GM19035 (cell line): ENCODE measurements at regions not wholly inside any gene's neighbourhood (a gene's known extent, or its start where the extent isn't known, plus 50 kb on each side); places are given as distances from the start of the nearest gene placed in this dataset.
"Not testable (repeated sequence)": the region's sequence is repeated elsewhere in the genome, so short reads cannot be mapped to it uniquely, and the experiment has no call there.

ENCODE experiments used
- ATAC-seq: cut with Tn5 transposase; IDR thresholded peaks from one replicate; pipeline ENCODE4 v1.9.1; 2021; ENCODE audit not compliant: unreplicated experiment

DNA sequence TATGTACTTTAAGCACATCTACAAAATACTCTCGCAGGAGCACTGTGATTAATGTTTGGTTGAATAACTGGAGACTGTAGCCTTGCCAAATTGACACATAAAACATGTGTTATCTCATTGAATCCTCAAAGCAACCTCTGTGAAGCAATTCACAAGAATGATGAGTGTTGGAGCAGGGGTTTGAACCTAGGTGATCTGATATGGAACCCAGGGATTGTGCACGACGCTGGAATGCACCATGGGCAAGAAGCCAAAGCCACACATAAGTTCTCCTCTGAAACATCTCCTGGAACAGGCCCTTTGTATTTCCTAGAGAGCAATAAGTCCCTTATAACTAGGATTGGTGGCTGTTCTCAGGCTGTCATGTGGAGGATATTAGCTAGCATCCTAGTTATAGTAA is 124.6 kb upstream of the IVNS1ABP start:
- no peak for ATAC-seq

DNA sequence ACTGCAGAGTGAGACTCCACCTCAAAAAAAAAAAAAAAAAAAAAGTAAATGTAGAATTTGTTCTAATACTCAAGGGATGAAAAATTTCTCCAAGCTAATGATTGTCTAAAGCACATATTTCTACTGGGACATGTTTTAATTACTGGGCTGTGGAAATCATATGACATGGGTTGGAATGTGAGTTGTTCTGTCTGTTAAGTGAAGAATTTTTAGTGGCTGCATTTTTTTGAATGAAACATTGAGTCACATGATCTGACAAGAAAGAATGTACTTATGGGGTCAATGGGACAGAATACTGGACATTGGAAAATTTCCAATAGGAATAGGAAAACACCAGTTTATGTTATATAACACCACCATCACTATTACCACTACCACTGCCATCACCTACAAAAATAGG is 123.8 kb upstream of the IVNS1ABP start:
- no peak for ATAC-seq

GRCh38 chr1:185439727-185440415 is 122.8 kb upstream of the IVNS1ABP start:
- ATAC-seq = peak; percentile 83

DNA sequence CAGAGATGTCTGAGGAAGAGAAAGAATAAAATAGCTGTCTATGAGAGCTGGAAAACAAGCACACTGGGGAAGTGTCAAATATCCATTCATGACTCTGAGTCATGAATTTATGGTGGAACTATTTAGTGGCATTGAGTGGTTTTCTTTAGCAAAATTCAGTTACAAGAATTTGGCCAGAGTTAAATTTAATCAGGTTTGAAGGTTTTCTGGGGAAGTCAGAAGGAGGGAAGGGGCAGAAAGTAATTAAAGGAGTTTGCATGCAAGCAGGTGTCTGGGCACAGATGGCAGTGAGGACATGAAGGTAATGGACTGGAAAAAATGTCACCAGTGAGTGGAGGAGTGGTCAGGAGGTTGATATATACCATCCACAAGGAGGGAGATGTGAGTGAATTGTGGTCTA is 121.9 kb upstream of the IVNS1ABP start:
- ATAC-seq = no peak

GRCh38 chr1:185435696-185436379 is 118.8 kb upstream of the IVNS1ABP start:
- no peak for ATAC-seq

GRCh38 chr1:185434721-185435120 is 117.7 kb upstream of the IVNS1ABP start:
- ATAC-seq = no peak

- no peak for ATAC-seq
Measured at GRCh38 chr1:185433667-185434066, 116.6 kb upstream of the IVNS1ABP start.

DNA sequence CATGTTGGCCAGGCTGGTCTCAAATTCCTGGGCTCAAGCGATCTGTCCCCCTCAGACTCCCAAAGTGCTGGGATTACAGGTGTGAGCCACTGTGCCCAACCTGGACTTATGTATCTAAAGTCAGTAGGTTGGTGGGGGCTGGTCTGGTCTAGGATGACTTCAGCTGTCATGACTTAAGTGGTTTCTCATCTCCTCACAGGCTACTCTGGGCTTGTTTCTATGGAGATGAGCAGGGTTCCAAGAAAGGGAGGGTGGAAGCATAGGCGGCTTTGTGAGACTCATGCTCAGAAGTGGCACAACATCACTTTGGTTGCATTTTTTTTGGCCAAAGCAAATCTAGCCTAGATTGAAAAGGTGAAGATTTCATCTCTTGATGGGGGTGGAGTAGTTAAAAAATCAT is 115.9 kb upstream of the IVNS1ABP start:
- no peak for ATAC-seq

DNA sequence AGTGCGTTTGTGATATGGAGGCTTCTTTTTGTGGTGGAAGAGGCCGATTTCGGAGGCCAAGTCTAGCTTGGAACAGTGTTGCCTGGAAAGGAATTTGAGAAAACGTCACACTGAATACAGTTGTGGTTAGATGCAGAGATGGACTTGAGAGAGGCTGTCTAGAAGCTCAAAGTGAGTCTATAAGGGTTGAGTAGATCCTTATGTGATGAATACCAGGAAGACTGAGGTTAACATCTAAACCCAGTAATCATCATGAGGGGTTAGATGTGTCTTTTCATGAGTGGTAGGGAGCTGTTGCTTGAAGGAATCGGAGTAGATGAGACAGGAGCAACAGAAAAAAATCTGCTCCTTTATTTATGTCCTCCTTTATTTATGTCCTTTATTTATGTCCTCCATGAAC is 114.6 kb upstream of the IVNS1ABP start:
- ATAC-seq = no peak

DNA sequence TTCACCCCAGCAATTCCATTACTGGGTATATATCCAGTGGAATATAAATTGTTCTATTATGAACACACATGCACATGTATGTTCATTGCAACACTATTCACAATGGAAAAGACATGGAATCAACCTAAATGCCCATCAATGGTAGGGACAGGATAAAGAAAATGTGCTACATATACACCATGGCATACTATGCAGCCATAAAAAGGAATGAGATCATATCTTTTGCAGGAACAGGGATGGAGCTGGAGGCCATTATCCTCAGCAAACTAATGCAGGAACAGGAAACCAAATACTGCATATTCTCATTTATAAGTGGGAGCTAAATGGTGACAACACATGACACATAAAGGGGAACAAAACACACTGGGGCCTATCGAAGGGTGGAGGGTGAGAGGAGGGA is 112.6 kb upstream of the IVNS1ABP start:
- ATAC-seq = not testable (repeated sequence)

GRCh38 chr1:185427776-185428175 is 110.7 kb upstream of the IVNS1ABP start:
- ATAC-seq = no peak

DNA sequence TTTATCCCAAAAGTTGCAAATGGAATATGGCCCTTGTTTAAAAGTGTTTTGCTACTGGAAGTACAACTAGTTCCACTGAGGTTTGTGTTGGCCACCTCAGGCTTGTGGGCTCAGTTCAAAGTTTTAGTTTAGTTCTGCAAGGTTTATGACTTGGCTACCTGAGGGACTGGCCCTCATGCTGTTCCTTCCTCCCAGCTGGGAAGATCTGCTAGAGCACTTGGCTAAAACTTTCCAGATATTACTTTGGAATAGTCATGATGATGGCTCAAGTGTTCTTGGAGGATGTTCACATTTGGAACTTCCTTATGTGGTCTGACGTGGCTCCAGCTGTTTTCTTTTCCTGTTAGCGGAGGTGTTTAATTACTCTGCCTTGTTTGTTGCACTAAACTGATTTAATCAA is 110.2 kb upstream of the IVNS1ABP start:
- no peak for ATAC-seq

- ATAC-seq = no peak
Measured at GRCh38 chr1:185426848-185427247, 109.8 kb upstream of the IVNS1ABP start.

GRCh38 chr1:185425163-185425562 is 108.1 kb upstream of the IVNS1ABP start:
- ATAC-seq = no peak

DNA sequence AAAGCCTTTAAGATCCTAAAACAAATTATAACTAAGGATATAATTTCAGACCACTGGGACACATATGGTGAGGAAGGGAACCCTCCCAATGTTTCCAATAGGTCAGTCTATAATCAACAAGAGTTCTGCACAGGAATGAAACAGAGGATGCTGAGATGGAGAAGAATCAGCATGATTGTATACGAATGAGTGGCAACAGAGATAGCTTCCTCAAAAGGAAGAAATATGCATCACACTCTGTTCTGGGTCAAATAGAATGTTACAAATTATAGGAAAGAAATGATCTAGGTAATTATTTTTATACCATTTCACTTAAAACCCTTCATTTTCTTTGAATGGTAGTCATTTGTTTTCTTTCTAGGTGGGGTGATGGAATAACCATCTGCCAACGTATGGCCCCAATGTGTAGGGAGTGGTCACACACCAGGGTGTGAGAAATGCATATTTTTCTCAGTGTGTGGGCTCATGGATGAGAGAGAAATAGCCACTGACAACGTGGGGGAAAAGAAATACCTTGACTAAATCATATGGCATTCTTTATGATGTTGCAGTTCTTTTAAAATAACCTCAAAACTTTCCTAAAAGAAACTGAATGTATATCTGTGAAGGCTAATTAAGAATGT is 104.6 kb upstream of the IVNS1ABP start:
- ATAC-seq = no peak

DNA sequence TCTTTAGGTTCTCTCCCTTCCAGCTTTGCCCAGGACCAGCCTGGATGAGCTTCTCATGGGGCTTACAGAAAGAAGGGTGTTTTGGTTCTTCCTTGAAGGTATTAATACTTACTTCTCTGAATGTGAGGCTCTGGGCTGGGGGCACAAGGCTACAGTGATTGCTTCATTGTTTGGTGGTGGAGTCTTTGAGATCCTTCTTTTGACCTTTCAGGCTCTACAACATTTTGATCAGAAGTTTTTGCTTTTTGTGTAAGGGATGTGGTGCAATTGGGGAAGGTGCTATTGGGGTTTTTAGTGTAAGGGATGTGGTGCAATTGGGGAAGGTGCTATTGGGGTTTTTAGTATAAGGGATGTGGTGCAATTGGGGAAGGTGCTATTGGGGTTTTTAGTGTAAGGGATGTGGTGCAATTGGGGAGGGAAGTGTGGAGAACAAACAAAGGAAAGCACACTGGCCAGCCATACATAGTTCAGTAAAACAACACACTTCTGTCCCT is 103.6 kb upstream of the IVNS1ABP start:
- no peak for ATAC-seq

DNA sequence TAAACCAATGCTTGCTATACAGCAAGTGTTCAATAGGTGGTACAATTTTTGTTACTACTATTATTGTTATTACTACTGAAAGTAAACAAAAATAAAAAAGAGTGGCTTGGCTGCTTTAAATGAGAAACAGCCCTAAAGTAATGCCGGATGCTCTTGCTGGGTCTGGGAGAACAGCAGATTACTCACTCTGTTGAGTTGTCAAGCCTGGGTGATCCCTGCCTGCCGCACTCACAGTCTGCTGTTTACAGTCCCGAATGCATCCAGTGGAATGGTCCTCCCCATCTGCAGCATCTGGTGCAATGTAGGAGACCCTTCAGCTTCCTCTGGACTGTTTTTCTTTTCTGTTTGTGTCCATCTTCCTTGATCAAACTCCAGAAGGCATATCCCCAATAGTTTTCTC is 102.7 kb upstream of the IVNS1ABP start:
- ATAC-seq = no peak

DNA sequence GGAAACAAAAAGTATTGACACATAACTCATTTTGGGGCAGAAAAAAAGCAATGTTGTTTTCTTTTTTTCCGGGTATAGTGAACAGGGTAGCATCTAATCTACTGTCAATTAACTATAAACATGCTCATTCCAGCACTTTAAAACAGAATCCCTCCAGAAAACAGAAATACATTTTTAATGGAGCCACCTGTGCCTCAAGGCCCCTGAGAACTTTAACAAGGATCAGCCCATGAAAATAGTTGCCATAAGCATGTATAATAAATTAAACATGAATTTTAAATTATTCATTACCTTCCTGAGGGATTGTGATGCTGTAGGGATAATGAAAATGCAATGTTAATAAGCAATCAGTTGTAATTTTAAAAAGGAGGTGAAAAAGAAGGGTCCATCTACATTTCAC is 101.4 kb upstream of the IVNS1ABP start:
- no peak for ATAC-seq

DNA sequence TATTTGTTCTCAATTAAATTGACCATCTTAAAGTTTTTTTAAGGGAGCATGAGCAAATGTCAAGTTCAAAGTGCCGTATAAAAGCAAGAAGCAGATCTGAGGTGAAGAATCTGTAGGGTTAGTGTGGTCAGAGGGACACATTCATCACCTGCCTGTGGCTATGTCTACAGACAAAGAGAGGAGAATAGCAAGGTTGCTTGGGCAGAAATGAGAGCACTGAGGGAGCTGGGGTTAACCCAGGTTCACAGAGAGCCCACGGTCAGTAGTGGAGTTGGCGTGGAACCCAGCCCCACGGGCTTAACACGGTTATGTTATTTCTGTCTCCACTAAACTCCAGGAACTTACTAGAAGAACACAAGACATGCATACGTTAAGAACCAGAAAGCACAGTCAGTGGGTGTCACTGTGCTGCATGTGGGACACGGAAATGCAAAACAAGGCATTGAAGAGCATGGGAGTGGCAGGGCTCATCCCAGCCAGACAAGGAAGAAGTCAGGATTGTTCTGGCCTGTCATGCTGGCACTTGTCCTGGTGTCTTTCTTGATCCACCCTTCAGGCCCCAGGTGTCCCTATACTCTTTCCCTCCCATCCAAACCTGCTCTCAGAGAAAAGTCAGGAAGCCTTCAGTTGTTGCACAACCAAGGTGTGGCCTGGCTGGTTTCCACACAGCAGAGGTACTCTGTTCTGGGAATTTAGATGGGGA is 95.5 kb upstream of the IVNS1ABP start:
- peak; percentile 44 for ATAC-seq

DNA sequence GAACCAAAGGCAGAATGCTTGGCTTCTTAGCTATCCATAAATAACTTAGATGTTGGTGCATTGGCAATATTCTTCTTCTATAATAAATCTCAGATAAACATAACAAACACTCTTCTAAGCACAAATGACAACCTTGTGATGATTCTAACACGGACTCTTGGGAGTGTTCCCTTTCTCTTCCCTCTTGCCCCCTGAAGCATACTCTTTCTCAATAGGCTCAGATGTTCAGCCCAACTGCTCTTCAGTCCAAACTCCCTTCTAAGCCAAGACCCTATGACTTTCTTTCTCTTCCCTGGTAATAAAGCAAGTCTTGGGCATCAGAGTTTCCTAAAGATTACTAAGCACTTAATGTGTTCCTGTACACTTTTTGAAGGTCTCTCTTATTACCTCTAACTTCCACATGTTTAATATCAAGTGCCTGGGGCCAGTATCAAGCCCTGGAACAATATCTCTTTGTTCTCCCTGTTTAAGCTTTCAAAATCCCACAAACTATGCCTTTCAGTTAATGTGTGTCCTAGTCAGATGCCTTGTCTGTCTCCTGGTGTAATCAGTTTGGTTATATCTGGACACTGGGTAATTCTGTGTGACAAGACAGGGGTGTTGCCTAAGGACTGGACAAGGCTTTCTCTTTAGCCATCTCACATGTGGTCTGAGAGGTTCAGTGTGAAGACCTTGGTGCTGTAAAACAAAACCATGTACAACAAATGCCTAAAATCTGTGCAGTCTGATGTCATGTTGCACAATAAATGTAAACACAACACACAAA is 92.9 kb upstream of the IVNS1ABP start:
- no peak for ATAC-seq

- no peak for ATAC-seq
Measured at GRCh38 chr1:185409345-185409744, 92.3 kb upstream of the IVNS1ABP start.
